Activated CD4-positive, alpha-beta T cell treated with anti-CD3 and anti-CD28 coated beads for 24 hours (primary cell): ENCODE measurements at regions not wholly inside any gene's neighbourhood (a gene's known extent, or its start where the extent isn't known, plus 50 kb on each side); places are given as distances from the start of the nearest gene placed in this dataset.

Source experiments
- DNase-seq, 2 donors: peaks; one replicate each; pipeline ENCODE4 v3.0.0-alpha.2; 2020; ENCODE audit warnings: low read depth in 2 of 2

GRCh38 chr16:17657045-17657444 lies 186.3 kb upstream of the XYLT1 start:
- no peak for DNase-seq

- DNase-seq, result no peak
Observed at GRCh38 chr16:17654571-17654970, 183.8 kb upstream of the XYLT1 start.

- DNase-seq, result no peak
Observed at GRCh38 chr16:17654142-17654541, 183.4 kb upstream of the XYLT1 start.

GRCh38 chr16:17647879-17648872 lies 177.4 kb upstream of the XYLT1 start:
- DNase-seq, result no peak

GRCh38 chr16:17643935-17644334 lies 173.2 kb upstream of the XYLT1 start:
- no peak for DNase-seq

GRCh38 chr16:17641990-17642389 lies 171.2 kb upstream of the XYLT1 start:
- DNase-seq, result no peak

- DNase-seq, result no peak
Observed at GRCh38 chr16:17638134-17638533, 167.4 kb upstream of the XYLT1 start.

GRCh38 chr16:17635183-17635582 lies 164.4 kb upstream of the XYLT1 start:
- no peak for DNase-seq

GRCh38 chr16:17633181-17633951 lies 162.6 kb upstream of the XYLT1 start:
- no peak for DNase-seq

GRCh38 chr16:17632667-17633066 lies 161.9 kb upstream of the XYLT1 start:
- DNase-seq, result no peak

GRCh38 chr16:17629936-17630335 lies 159.2 kb upstream of the XYLT1 start:
- no peak for DNase-seq

GRCh38 chr16:17628983-17629382 lies 158.2 kb upstream of the XYLT1 start:
- no peak for DNase-seq

GRCh38 chr16:17622366-17622765 lies 151.6 kb upstream of the XYLT1 start:
- no peak for DNase-seq

GRCh38 chr16:17619261-17619660 lies 148.5 kb upstream of the XYLT1 start:
- DNase-seq, result no peak

- DNase-seq, result no peak
Observed at GRCh38 chr16:17617021-17617552, 146.3 kb upstream of the XYLT1 start.

- DNase-seq, result no peak
Observed at GRCh38 chr16:17612336-17612735, 141.6 kb upstream of the XYLT1 start.

GRCh38 chr16:17607609-17608008 lies 136.8 kb upstream of the XYLT1 start:
- no peak for DNase-seq

GRCh38 chr16:17607075-17607509 lies 136.3 kb upstream of the XYLT1 start:
- DNase-seq, result no peak

GRCh38 chr16:17606460-17606859 lies 135.7 kb upstream of the XYLT1 start:
- no peak for DNase-seq

GRCh38 chr16:17605784-17606183 lies 135.0 kb upstream of the XYLT1 start:
- DNase-seq, result no peak

GRCh38 chr16:17603626-17604025 lies 132.9 kb upstream of the XYLT1 start:
- no peak for DNase-seq

- no peak for DNase-seq
Observed at GRCh38 chr16:17602678-17603077, 131.9 kb upstream of the XYLT1 start.
